ENCODE measurements at regions not wholly inside any gene's neighbourhood (a gene's known extent, or its start where the extent isn't known, plus 50 kb on each side); places are given as distances from the start of the nearest gene placed in this dataset.

- peaks cover 0 to 5% (median 0%) of the 10 kb centered on the region in 7 donors for H3K27me3 ChIP-seq
- no peak overlapping the region for H3K4me3 ChIP-seq
- WGBS, 2 donors: 32 to 52% methylated on average over 3 of the region's 3 CpGs
- no peaks in the 10 kb centered on the region for H3K9me3 ChIP-seq
- TF ChIP-seq CTCF (IDR thresholded peaks at IDR 0.05): no peak
- intact Hi-C loops (cut with DNase I): no loop called here
- no peak overlapping the region for H3K27ac ChIP-seq
- ATAC-seq (no peak), DNase-seq (no peak)
- no peaks in the 10 kb centered on the region for H3K36me3 ChIP-seq
- H3K4me1 ChIP-seq: peaks cover 0 to 37% (median 0%) of the 10 kb centered on the region in 9 donors
Measured at GRCh38 chr2:60067006-60067405, 486.4 kb downstream of the BCL11A start.

DNA sequence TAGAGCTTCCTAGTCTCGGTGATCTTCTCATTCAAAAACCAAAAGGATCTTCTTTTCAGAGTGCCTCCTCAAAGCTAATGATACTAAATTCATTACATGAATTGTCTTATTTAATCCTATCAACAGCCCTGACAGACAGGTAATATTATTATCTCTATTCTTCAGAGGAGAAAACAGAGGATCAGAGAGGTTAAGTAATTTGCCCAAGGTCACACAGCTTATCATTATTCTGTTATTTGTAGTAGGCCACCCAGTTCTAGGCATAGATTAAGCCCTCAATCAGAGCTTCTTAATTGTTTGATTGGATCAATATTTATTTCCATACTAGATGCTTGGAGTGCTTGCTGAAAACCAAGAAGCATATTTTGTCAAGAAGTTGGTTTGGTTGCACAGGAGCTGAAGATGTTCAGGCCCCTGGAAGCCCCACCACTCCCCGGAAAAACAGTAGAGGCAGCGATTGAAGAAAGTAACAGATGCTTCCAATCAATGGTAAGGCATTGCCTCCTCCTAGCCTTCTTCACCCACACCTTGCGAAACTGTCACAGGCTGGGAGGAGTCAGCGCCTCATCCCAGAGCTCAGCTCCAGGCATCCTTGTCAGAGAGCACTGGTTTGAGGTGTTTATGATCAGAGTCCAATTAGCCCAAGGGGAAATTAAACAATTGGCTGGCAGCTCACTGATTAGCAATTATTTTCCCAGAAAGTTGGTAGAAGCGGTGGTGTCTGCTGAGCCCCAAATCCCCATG is 487.2 kb downstream of the BCL11A start:
- H3K4me1 ChIP-seq: peaks cover 0 to 31% (median 0%) of the 10 kb centered on the region in 9 donors
- no peaks in the 10 kb centered on the region for H3K27me3 ChIP-seq
- no peaks in the 10 kb centered on the region for H3K36me3 ChIP-seq
- WGBS, 2 donors: 82 to 86% methylated on average over 6 of the region's 6 CpGs
- H3K4me3 ChIP-seq: no peak overlapping the region
- intact Hi-C loops (cut with DNase I): no loop called here
- no peak for TF ChIP-seq CTCF (IDR thresholded peaks at IDR 0.05)
- ATAC-seq (no peak), DNase-seq (no peak)
- H3K27ac ChIP-seq: no peak overlapping the region
- H3K9me3 ChIP-seq: no peaks in the 10 kb centered on the region

DNA sequence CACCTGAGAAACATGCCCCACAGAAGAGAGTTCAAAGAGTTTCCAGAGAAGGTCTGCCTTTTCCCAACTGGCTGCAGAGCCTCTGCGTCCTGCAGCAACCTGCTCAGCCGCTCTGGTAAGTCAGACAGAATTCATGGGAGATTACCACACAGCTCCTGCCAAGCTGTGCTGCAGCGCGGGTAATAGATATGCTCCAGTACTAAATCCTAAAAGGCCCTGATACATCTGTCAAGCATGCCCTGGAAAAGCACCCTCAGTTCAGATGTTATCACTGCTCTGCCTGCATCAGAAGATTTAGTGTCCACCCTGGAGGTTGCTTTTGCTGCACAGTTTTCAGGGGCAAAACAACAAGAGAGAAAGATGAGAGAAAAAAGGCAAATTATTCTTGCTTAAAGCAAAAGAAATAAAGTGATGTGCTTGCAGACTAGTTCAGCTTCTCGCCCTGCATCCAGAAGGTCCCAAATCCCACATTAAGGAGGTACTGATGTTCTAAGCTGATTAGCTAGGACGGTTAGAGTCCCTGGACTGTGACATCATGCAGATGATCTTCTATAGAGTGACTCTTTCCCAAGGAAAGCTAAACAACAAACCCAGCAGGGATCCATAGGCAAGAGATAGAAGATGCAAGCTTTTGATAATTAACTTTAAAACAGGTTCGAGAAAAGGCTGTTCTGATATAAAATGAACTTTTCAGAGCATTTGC is 488.6 kb downstream of the BCL11A start:
- 21 to 31% methylated on average over 7 of the region's 7 CpGs for whole genome bisulfite sequencing, 2 donors
- Histone ChIP-seq H3K9me3 (no peaks in the 10 kb centered on the region), H3K4me3 (no peak overlapping the region), H3K27me3 (no peaks in the 10 kb centered on the region), H3K4me1 (peaks cover 0 to 18% (median 0%) of the 10 kb centered on the region in 9 donors), H3K36me3 (no peaks in the 10 kb centered on the region), H3K27ac (peak overlapping the region in 3 of 10 donors; percentile 29 to 32 (median 31))
- DNase-seq (no peak), ATAC-seq (peak in 7 of 8 donors; percentile 29 to 94 (median 77))
- no peak for TF ChIP-seq CTCF (IDR thresholded peaks at IDR 0.05)
- intact Hi-C loops (cut with DNase I): no loop called here

DNA sequence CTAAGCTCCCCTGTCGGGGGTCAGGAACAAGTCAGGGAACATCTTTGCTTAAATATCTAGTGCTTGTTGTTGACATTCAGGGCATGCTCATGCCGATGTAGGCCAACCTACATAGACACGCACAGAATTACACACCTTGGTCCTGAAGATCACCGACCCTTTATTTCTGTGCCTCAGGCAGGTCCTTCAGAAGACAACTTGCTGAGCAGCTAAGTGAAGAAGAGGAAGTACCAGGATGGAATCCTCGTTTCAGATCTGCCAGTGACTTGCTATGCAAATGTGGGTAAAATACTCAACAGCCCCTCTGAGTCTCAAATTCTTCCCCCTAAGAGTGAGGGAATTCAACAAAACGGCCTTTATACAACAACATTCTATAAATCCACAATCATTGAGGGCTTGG is 494.7 kb downstream of the BCL11A start:
- no peak overlapping the region for H3K27ac ChIP-seq
- intact Hi-C loops (cut with DNase I): loop anchor here in 1 of 10 donors (10.0 kb wide), 1 partner anchor 46 kb away; no protein-coding TSS in a partner anchor
- no peaks in the 10 kb centered on the region for H3K9me3 ChIP-seq
- ATAC-seq (no peak), DNase-seq (no peak)
- no peaks in the 10 kb centered on the region for H3K27me3 ChIP-seq
- peaks cover 0 to 15% (median 7%) of the 10 kb centered on the region in 9 donors for H3K4me1 ChIP-seq
- no peaks in the 10 kb centered on the region for H3K36me3 ChIP-seq
- no peak for TF ChIP-seq CTCF (IDR thresholded peaks at IDR 0.05)
- no peak overlapping the region for H3K4me3 ChIP-seq
- WGBS, 2 donors: 86 to 88% methylated on average over 6 of the region's 6 CpGs

All from heart right ventricle (tissue), 16 donors.